Ovary (tissue), 7 donors: ENCODE measurements at regions not wholly inside any gene's neighbourhood (a gene's known extent, or its start where the extent isn't known, plus 50 kb on each side); places are given as distances from the start of the nearest gene placed in this dataset.

Experiments
- DNase-seq, 5 donors: peaks; one replicate each; pipeline ENCODE4 v3.0.0-alpha.2; 2019 to 2020
- H3K27ac ChIP-seq, 2 donors: fragments of 200-600 bp; one replicate each; pipeline versions ENCODE4 v1.5.1 to v1.8.0; 2019 to 2022
- H3K27me3 ChIP-seq: fragments of 200-600 bp; one replicate; pipeline ENCODE4 v1.8.0; 2022
- H3K36me3 ChIP-seq: fragments of 200-600 bp; sonication (generic); one replicate; pipeline ENCODE4 v1.5.1; 2019
- H3K4me1 ChIP-seq: one replicate; pipeline ENCODE4 v1.8.1; 2013; ENCODE audit warnings: mild to moderate bottlenecking, moderate library complexity; ENCODE audit not compliant: insufficient read depth
- H3K4me3 ChIP-seq: fragments of 200-600 bp; sonication (generic); one replicate; pipeline ENCODE4 v1.5.1; 2017
- H3K9me3 ChIP-seq, 2 donors: fragments of 200-600 bp in 1 of 2; sonication (generic) in 1 of 2; one replicate each; pipeline versions ENCODE4 v1.5.1 to v1.8.1; 2013 to 2019; ENCODE audit warnings: mild to moderate bottlenecking in 1 of 2, moderate library complexity in 1 of 2
- EP300 ChIP-seq: sonication (generic); formaldehyde crosslinking; IDR thresholded peaks from one replicate; pipeline ENCODE4 v1.6.1; 2017; ENCODE audit warnings: antibody characterized with exemption
- POLR2A ChIP-seq: fragments of 450-650 bp; IDR thresholded peaks from one replicate; pipeline ENCODE4 v1.6.1; 2017; ENCODE audit warnings: antibody characterized with exemption, mild to moderate bottlenecking, moderate library complexity
- WGBS, 3 donors: extraction: QIAGEN DNeasy Blood & Tissue Kit in 1 of 3; methylation state at CpG; one replicate each; pipeline versions ENCODE4 v1.1.5 to v1.1.7; 2013 to 2017; 5-methylcytosine and 5-hydroxymethylcytosine counted together
- intact Hi-C, 4 donors: fragments of 100-400 bp; cut with DNase I; formaldehyde crosslinking; loops; one replicate each; pipeline versions ENCODE4 v1.11.0 to v1.15.1; 2022 to 2023
- TF ChIP-seq, protein P1 (sequence below), 3 donors: fragments of 450-650 bp in 2 of 3; fragments of 200-600 bp in 1 of 3; IDR thresholded peaks; one replicate each; pipeline versions ENCODE4 v1.5.1 to v1.8.0; 2016 to 2022; ENCODE audit warnings: antibody characterized with exemption in 3 of 3, mild to moderate bottlenecking in 1 of 3
- donor health status: DM: no; HTN: no; CAD: no; lungs with moderate emphysema.
- donor health status: DM: no; HTN: no; CAD: no.
- donor health status: Bipolar disorder and iron deficiency.
- donor health status: DM: no; HTN: no; CAD: no.
- donor health status: DM: yes; HTN: yes; CAD: no.

DNA sequence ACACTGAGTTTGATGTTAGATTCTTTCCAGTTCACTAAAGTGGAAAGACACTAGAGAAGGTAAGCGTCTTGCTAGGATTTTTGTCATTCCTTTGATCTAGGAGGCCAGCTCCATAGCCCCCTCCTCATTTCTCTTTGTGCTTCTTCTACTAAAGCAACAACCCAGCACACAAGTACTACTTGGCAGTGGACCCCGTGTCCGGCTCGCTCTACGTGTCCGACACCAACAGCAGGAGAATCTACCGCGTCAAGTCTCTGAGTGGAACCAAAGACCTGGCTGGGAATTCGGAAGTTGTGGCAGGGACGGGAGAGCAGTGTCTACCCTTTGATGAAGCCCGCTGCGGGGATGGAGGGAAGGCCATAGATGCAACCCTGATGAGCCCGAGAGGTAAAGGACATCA, 76.6 kb upstream of the WWC1 start:
- WGBS, 3 donors: 92 to 94% (median 92%) methylated on average over 13 of the region's 13 CpGs

DNA sequence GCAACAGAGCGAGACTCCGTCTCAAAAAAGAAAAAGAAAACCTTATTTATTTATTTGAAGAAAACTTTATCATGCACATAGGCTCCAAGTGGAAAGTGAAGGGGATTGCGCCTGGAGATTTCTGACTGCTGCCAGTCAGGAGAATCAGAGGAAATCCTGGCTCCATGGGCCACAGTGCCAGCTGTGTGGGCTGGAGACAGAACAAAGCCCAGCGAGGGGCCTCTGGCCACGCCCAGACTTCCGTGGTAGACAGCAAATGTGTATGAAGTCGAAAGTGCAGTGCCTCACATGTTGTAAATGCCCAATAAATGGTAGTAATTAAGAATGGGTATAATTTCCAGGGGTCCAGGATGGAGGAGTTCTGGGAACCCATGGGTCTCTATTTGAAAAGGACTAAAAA, 75.8 kb upstream of the WWC1 start:
- intact Hi-C loops: loop anchor here in 2 of 4 donors (10.0 kb wide), 1 partner anchor 491 kb away; no protein-coding TSS in a partner anchor
- no peak for DNase-seq
- TF ChIP-seq, protein P1, sequence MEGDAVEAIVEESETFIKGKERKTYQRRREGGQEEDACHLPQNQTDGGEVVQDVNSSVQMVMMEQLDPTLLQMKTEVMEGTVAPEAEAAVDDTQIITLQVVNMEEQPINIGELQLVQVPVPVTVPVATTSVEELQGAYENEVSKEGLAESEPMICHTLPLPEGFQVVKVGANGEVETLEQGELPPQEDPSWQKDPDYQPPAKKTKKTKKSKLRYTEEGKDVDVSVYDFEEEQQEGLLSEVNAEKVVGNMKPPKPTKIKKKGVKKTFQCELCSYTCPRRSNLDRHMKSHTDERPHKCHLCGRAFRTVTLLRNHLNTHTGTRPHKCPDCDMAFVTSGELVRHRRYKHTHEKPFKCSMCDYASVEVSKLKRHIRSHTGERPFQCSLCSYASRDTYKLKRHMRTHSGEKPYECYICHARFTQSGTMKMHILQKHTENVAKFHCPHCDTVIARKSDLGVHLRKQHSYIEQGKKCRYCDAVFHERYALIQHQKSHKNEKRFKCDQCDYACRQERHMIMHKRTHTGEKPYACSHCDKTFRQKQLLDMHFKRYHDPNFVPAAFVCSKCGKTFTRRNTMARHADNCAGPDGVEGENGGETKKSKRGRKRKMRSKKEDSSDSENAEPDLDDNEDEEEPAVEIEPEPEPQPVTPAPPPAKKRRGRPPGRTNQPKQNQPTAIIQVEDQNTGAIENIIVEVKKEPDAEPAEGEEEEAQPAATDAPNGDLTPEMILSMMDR (IDR thresholded peaks at IDR 0.05): no peak
- TF ChIP-seq POLR2A: no peak
- TF ChIP-seq EP300: no peak
- Histone ChIP-seq H3K4me3 (no peak overlapping the region), H3K4me1 (no peaks in the 10 kb centered on the region), H3K9me3 (no peaks in the 10 kb centered on the region), H3K27me3 (no peaks in the 10 kb centered on the region), H3K27ac (no peak overlapping the region), H3K36me3 (no peaks in the 10 kb centered on the region)
- WGBS, 3 donors: 81 to 85% (median 83%) methylated on average over 7 of the region's 7 CpGs

More for the DNA sequence above, 76.6 kb upstream of the WWC1 start:
- Histone ChIP-seq H3K36me3 (no peaks in the 10 kb centered on the region), H3K4me3 (no peak overlapping the region), H3K27ac (no peak overlapping the region), H3K9me3 (no peaks in the 10 kb centered on the region), H3K4me1 (no peaks in the 10 kb centered on the region), H3K27me3 (no peaks in the 10 kb centered on the region)
- DNase-seq: no peak
- no peak for TF ChIP-seq EP300
- TF ChIP-seq, protein P1 (IDR thresholded peaks at IDR 0.05): no peak
- TF ChIP-seq POLR2A: no peak
- intact Hi-C loops: loop anchor here in 2 of 4 donors (10.0 kb wide), 1 partner anchor 490 kb away; no protein-coding TSS in a partner anchor

- TF ChIP-seq, protein P1 (IDR thresholded peaks at IDR 0.05): no peak
- TF ChIP-seq POLR2A (no peak), EP300 (no peak)
- 52 to 62% (median 59%) methylated on average over 2 of the region's 2 CpGs for WGBS, 3 donors
- Histone ChIP-seq H3K27me3 (no peaks in the 10 kb centered on the region), H3K4me1 (no peaks in the 10 kb centered on the region), H3K36me3 (no peaks in the 10 kb centered on the region), H3K4me3 (no peak overlapping the region), H3K9me3 (no peaks in the 10 kb centered on the region), H3K27ac (no peak overlapping the region)
- intact Hi-C loops: loop anchor here in 2 of 4 donors (10.0 kb wide), 1 partner anchor 492 kb away; no protein-coding TSS in a partner anchor
- no peak for DNase-seq
Measured at GRCh38 chr5:168216989-168217388, 74.5 kb upstream of the WWC1 start.

- no peak overlapping the region for H3K4me3 ChIP-seq
- H3K27me3 ChIP-seq: no peaks in the 10 kb centered on the region
- TF ChIP-seq EP300: no peak
- TF ChIP-seq, protein P1 (IDR thresholded peaks at IDR 0.05): no peak
- no peak for TF ChIP-seq POLR2A
- no peaks in the 10 kb centered on the region for H3K4me1 ChIP-seq
- H3K36me3 ChIP-seq: no peaks in the 10 kb centered on the region
- no peak overlapping the region for H3K27ac ChIP-seq
- DNase-seq: no peak
- intact Hi-C loops: loop anchor here in 2 of 4 donors (10.0 kb wide), 1 partner anchor 493 kb away; no protein-coding TSS in a partner anchor
- WGBS, 3 donors: 56 to 78% (median 65%) methylated on average over 7 of the region's 7 CpGs
- H3K9me3 ChIP-seq: no peaks in the 10 kb centered on the region
Measured at GRCh38 chr5:168217497-168217896, 73.9 kb upstream of the WWC1 start.
